ENCODE measurements at regions not wholly inside any gene's neighbourhood (a gene's known extent, or its start where the extent isn't known, plus 50 kb on each side); places are given as distances from the start of the nearest gene placed in this dataset.
A peak's percentile ranks its signal among the peaks of the same experiment; 100 is the strongest.
"Not testable (repeated sequence)": the region's sequence is repeated elsewhere in the genome, so short reads cannot be mapped to it uniquely, and the experiment has no call there.

DNA sequence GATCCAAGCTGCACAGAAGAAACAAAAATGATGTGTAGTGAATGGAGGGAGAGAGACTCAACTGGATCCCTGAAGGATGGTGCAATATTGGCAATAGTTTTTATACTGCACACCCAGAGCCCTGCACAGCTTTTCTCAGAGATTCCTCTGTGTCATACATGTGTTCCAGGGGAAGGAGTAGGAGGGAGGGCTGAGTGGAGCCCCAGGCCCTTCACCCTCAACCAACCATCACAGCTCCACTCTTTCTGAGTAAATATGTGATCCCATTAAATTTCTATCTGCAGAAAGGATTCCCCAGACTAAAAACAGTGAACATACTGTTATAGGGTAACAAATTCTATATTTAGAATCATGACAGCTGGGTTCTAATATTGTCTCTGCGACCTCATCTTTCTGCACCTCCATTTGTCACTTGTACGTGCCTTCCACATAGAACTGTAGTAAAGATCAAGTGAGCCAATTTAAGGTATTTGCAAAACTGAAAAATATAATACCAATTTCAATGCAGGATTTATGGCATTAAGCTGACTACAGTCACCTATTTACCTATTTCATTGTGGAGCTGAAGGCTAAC, 421.4 kb upstream of the NRSN1 start:
- DNase-seq = no peak

DNA sequence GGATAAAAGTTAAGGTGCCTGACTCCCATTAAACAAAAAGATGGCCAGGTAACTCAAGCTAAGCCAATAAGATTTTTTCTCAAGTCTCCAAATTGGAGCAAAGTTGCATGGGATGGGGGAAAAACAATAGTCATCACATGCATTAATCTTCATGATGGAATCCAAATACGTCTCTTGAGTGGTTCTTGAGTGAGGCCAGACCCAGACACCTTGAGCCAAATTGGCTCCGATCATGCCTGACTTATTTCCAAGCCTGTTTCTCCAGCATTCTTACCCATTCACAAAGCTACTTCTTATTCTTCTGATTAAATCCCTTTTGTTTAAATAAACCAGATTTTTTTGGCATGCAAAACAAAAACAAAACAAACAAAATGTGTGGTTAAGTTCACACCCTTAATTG, 420.3 kb upstream of the NRSN1 start:
- DNase-seq = no peak

DNA sequence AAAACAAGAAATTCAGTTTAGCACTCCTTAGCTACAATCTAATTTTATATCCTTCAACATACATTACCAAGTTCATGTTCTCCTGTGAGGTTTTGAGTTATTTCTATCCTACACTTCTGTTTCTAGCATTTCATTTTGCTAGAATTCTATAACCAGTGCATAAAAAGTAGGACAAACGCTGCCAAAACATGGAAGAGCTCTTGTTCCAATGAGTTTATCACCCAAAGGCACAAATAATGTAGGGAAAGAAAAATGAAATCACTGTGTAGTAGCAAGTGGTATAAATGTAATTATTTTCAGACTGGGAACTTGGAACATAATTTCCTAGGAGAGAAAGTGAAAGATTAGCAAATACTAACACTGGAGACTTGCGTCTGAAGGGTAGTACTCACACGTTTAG, 413.3 kb upstream of the NRSN1 start:
- DNase-seq = no peak

DNA sequence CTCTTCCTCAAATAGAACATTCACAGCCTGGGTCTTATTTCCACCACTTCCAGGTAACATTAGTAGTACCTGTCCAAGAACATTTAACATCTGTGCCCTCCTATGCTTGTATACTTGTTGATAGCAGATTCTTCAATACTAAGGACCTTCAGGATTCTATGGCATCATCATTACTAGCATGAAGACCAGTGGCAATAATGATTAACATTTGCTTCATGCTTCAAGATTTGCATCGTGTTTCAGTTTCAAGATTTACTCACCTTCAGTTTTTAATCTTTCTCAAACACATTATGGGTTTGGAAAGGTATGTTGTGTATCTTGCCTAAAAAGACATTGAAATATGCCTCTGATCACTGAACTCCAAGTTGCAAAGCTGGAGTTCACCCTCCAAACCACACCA, 412.8 kb upstream of the NRSN1 start:
- DNase-seq = no peak

DNA sequence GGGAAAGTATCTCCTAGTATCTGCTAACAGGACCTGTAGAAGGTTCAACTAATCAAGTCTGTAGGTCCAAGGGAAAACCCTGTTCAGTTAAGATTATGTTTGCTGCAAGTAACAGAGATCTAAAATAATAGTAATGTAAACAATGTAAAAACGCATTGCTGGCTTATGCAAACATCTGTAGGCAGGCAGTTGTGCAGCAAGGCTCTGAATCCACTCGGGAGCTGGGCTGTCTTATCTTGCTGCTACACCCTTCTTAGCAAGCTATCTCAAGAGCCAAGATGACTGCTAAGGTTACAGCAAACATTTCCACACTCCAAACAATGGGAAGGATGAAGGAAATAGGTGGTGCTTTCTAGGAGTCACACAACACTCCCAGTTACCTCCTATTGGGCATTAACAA, 397.3 kb upstream of the NRSN1 start:
- no peak for DNase-seq

DNA sequence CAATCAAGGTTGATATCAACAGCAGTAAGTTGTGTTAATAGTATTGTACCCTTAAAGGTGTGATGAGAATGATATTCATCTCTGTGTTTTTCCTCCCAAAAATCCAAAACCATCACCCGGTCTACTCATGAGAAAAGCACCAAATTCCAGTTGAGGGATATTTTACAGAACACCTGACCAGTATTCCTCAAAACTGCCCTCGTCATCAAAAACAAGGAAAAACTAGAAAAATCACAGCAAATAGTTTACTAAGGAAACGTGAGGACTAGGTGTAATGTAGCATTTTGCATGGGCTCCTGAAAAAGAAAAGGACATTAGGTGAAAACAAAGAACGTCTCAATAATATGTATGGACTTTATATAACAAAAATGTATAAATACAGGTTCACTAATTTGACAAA, 394.4 kb upstream of the NRSN1 start:
- no peak for DNase-seq

DNA sequence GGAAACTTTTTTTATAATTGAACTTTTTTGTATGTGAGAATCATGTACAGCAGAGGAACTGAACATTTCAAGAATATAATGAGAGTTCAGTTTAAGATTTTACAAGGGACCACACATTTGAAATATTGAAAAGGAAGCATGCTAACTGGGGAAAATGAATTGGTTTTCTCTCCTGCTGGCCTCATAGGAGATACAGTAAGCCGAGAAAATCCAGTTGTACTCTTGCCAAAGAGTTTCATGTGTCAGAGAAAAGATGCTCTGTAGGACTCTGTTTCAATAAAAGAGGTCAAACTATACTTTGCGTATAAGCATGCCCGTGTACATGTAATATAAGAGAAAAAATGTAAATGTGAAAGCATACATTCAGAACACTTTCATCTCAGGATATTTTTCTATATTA, 393.5 kb upstream of the NRSN1 start:
- no peak for DNase-seq

DNA sequence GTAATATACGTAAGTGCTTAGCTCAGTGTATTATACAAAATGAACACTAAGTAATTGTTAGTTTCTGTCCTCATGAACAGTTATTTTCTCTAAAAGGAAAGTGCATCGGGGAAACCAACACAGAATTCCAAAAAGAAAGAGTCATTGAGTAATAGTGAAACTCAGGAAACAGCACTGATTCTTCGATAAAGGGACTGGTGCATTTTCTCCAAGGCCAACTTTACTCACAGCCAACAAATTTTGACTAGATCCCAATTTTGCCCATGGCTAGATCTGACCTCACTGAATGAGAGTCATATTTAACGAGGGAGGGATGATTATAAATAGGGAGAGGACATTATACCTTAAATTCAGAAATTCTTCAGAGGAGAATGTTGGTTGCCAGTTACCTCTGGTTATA, 390.9 kb upstream of the NRSN1 start:
- no peak for DNase-seq

DNA sequence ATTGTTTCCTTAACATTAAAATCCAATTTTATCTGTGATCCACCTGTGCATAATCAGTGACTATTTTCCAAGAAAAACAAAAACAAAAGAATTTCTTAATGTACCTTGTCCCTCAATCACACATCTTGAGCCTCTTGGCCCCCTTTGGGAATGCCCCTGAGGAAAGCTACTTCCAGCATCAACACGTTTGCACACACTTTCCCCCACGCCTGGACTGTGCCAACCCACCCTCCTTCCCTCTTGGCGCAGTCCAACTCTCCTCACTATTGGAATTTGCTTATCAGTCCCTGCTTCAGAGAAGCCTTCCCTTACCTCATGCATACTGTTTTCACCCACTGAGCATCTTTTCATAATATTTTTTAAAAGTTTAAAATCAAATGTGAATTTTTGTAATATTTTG, 389.4 kb upstream of the NRSN1 start:
- DNase-seq = no peak

DNA sequence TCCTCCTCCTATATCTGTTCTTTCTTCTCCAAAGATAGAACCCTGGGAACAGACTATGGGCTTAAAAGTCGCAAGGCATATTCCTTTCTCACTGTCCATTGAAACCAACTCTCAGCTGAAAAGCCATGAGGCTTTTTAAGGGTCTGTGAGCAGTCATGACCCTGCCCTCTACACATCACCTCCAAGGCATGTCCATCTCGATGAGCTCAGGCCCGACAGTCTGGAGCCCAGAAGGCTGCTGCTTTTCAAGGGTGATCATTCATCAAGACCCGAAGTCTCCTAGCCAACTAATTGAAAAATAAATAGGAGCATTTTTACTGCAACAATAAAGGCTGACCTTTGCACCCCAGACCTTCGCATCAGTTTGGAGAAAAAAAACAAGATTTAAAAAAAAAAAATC, 378.8 kb upstream of the NRSN1 start:
- DNase-seq = no peak

DNA sequence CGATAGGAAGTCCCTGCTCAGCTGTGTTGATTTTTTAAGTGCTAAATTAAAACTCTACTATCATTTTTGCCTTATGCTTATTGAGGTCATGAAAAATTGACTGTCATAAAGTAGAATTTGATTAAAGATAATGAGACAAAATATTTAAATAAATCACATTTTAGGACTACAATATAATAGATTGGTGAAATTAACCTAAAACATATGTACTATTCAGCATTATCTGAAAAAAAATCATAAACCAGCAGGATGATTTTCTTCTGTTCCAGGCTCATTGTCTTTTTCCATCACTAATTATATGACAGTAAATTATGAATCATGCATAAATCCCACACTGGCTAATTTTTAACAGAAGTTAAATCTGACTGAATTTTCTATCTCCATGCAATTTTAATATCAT, 373.6 kb upstream of the NRSN1 start:
- no peak for DNase-seq

DNA sequence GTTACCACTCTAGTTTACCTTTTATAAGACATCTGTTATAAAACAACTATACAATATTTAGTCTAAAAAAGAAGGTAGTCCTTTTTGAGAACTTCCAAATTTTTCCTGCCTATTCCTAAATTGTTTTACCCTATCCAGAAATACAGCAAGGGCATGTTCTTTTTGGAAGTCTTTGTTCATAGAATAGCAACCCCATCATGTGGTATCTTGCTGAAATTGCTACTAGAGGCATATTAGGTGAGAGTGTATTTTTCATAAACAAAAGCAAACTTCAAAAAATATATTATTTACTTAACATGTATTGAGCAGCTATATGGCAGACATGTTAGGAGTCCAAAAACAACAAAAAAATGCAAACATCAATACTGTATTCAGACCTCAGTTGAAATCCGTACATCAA, 371.8 kb upstream of the NRSN1 start:
- DNase-seq = peak; percentile 11

DNA sequence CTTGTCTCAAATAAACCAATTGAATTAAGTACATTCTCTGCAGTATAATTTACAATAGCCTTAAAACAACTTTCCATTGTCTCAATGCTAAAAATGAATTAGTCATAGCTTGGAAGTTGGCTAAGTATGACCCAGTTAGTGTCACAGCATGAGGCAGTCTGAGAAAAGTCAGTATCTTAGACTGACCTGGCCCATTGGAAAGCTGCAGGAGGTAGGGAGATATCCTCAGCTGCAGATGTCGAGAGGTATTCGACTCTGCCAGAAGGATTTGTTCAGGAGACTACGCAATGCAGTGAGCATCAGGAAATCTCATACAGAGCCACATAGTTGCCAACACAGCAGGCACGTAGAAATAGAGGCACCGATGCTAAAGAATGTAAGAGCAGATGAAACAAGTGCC, 350.9 kb upstream of the NRSN1 start:
- no peak for DNase-seq

DNA sequence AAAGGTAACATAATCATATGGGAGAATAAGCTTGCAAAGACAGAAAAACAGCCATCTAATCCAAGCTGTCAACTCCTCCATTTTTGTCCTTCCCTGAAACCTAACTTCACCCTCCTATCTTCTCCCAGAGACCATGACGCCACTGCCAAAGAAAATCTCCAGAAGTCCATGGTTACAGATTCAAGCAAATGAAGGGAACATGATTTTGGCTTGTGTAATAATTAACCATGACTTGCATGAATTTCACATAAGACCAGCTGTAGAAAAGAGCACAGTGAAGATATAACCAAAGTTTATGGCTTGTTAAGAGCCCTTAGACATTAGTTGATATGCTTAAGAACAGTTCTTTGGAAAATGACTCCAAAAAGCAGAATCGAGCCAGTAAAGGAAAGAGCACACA, 342.1 kb upstream of the NRSN1 start:
- DNase-seq = no peak

DNA sequence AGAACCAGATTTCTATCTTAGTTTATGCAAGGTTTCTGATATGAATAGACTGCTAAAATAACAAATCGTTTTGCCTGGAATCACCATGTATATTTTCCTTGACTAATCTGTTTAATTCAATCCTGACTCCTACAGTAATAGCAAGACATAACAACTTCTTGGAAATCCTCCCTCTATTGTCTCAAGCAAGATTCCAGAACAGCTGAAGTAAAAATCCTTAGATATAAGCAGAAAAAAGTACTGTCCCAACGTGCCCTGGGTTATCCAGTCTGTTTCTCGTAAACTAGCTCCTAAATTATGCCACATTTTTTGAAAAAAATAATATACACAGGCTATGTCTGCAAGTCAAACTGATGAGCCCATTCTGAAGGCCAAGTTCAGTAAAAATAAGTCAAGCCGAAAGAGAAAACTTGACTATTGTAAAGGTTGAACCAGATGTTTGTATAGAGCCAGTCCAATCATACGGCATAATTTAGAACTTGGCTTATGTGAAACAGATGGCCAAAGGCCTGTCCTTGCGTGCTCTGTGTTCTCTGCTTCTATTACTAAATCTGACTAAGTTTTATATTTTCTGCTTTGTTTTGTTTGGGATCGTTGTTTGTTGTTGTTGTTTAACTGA, 341.6 kb upstream of the NRSN1 start:
- peak; percentile 87 for DNase-seq

DNA sequence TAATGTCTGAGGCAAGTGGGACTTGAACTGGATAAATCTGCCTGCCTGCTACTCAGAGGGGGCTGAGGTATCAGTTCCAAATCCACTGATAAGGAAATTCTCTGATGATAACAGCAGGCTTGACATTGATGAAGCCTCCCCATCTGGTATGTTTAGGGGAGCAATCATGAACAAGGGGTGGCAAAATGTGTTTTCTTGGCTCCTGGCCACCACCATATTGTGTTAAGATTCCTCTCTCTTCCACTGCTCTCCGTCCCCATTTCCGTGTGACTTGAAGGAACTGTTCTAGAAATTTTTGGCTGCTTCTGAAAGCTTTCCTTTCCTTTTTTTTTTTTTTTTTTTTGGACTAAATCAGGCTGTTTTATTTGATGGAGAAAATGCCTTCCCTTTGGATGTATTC, 335.3 kb upstream of the NRSN1 start:
- DNase-seq = peak; percentile 30

DNA sequence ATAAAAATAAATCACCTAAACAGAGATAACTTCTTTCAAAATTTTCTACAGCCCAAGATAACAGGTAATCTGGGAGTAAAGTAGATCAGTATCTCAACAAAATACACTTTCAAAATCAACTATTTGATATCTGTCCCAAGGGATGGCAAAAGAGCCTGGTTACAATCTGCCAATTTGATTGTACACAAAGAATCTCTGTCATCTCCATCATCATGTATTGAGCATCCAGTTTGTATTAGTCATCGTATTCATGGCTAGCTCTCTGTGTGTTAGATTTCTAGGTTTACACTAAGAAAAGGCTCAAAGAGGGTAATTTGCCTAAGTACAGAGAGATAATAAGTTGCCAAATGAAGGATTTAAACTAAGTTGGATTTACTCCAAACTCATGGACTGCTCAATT, 329.0 kb upstream of the NRSN1 start:
- no peak for DNase-seq

DNA sequence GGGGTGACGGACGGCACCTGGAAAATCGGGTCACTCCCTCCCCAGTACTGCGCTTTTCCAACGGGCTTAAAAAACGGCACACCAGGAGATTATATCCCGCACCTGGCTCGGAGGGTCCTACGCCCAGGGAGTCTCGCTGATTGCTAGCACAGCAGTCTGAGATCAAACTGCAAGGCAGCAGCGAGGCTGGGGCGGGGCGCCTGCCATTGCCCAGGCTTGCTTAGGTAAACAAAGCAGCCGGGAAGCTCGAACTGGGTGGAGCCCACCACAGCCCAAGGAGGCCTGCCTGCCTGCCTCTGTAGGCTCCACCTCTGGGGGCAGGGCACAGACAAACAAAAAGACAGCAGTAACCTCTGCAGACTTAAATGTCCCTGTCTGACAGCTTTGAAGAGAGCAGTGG, 321.7 kb upstream of the NRSN1 start:
- DNase-seq = not testable (repeated sequence)

DNA sequence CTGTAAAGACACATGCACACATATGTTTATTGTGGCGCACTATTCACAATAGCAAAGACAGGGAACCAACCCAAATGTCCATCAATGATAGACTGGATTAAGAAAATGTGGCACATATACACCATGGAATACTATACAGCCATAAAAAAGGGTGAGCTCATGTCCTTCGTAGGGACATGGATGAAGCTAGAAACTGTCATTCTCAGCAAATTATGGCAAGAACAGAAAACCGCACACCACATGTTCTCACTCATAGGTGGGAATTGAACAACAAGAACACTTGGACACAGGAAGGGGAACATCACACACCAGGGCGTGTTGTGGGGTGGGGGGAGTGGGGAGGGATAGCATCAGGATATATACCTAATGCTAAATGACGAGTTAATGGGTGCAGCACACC, 304.9 kb upstream of the NRSN1 start:
- not testable (repeated sequence) for DNase-seq

DNA sequence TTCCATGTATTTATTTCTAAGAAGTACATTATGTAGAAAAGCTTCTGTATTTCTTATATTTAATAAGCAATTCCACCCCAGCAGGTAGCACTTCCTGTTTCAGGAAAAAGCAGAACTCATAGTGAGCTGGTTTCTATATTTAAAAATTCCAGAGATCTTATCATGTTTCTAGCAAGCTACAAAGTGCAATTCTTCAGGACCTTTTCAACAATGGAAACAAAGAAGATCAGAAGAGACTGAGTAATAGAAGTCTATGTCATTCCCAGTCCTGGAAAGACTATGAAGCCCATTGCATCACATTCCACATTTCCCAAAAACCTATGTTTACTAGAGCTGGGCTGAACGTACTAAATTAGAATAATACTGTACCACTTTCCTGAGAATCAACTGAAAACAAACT, 302.6 kb upstream of the NRSN1 start:
- DNase-seq = no peak

DNA sequence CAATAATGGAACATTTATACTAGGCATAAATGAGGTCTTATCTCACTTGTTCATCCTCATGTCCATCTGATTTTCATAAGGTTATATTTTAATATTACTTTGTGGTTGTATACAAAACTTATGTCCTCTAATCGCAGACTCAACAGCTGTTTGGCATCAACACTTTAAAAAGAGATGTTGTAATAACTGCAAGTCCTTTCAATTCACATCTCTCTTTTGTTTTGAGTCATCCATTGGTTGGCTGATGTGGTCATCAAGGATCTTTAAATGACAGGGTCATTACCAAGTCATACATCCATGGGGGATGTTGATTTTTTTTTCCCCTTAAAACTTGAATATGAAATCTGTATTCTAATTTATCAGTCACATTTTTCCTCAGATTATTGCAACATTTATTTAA, 299.4 kb upstream of the NRSN1 start:
- no peak for DNase-seq

DNA sequence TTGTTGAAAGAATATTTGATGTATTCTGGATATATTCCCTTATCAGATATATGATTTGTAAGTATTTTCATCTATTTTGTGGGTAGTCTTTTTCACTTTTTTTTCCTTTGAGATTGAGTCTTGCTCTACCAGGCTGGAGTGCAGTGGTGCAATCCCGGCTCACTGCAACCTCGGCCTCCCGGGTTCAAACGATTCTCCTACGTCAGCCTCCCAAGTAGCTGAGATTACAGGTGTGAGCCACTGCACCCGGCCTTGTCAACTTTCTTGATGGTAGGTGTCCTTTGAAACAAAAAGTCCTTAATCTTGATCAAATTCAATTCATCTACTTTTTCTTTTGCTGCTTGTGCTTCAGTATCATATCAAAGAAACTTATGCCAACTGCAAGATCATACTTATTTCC, 297.2 kb upstream of the NRSN1 start:
- no peak for DNase-seq

DNA sequence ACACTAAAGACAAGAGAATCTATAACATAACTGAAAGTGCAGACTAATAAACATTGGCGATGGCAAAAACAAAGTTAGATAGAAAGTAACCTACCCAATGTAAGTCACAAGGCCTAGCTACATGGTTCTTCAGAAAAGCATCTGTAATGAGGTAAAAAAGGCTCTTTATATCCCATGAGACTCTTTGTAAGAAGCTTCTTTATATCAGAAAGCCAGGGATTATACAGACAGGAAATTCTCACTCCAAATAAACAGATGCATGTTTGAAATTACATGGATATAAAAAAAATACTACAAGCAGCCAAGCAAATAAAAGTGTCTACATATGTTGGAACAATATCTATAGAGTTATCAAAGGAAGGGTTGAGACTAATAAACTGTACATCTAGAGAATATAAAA, 284.9 kb upstream of the NRSN1 start:
- DNase-seq = no peak

DNA sequence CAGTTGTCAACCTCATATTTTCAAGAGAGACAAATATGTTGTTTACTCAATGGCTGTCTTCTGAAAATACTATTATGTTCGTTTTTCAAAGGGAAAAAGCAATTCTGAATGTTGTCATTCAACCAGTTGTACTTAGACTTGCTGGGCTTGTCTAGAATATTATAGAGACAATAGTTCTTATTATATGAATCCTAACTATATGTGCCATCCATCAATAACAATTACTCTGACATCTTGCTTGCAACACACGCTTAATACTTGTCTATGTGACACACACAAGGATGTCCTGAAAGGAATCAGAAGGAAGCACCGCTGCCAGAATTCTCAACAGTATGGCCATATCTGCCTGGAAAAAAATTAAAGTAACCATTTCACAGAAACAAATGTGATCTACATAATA, 283.3 kb upstream of the NRSN1 start:
- DNase-seq = no peak

DNA sequence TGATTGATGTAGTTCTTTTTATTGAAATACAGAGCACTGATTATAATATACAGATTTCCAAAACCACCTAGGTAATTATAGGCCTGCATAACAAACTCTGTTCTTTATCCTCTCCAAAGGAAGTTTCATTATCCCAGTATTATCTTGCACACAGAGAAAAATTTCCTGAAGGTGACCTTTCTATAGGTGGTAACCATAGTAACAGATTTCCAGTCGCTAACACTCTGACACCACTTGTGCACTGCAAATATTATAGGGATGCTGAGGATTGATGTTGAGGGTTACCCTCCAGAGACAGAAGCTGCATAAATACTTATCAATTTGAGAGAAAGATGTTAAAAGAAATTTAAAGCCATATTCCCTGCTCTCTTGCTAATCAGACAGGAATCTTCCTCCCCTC, 274.5 kb upstream of the NRSN1 start:
- no peak for DNase-seq

Data from DMS 273 treated with DMSO at 0.1 percent for 48 hours (cell line).